RWPE1 (cell line): ENCODE measurements at regions not wholly inside any gene's neighbourhood (a gene's known extent, or its start where the extent isn't known, plus 50 kb on each side); places are given as distances from the start of the nearest gene placed in this dataset.

Source experiments
- CTCF ChIA-PET: fragments of 350-600 bp; sonication (Branson Sonifier 250); formaldehyde crosslinking; extraction: SDS; loops from one replicate; lab custom pipeline; 2021; lab: Yijun Ruan, JAX
- POLR2A ChIA-PET: fragments of 400-600 bp; formaldehyde crosslinking; extraction: SDS; loops from one replicate; lab custom pipeline; 2020; ENCODE audit warnings: antibody characterized with exemption; ENCODE audit not compliant: low non-redundant PET; lab: Yijun Ruan, JAX
- DNase-seq: peaks from one replicate; pipeline ENCODE4 v3.0.0; 2012; ENCODE audit warnings: low spot score
- H3K27ac ChIP-seq: fragments of 450-650 bp; 2 replicates; pipeline ENCODE4 v1.5.1; 2017
- TF ChIP-seq, protein P1 (sequence below): fragments of 450-650 bp; conservative IDR thresholded peaks from 2 replicates; pipeline ENCODE4 v1.5.1; 2017; ENCODE audit warnings: low read depth, mild to moderate bottlenecking

DNA sequence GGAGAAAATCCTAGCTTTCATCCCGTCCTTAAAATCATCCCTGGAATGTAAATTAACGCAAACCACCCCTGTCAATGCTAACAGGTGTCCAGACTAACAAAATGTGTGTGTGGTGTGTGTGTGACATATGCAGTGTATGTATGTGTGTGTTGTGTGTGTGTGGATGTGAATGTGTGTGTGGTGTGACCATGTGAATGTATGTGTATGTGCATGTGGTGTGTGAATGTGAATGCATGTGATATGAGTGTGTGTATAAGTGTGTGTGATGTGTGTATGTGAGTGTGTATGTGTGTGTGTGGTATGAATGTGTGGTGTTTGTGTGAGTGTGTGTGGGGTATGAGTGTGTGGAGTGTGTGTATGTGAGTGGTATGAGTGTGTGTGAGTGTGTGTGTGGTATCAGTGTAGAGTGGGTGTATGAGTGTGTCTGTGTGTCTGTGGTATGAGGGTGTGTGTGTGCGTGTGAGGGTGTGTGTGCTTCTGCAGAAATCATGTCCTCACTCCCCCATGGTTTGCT, 190.8 kb downstream of the TEX29 start:
- TF ChIP-seq, protein P1, sequence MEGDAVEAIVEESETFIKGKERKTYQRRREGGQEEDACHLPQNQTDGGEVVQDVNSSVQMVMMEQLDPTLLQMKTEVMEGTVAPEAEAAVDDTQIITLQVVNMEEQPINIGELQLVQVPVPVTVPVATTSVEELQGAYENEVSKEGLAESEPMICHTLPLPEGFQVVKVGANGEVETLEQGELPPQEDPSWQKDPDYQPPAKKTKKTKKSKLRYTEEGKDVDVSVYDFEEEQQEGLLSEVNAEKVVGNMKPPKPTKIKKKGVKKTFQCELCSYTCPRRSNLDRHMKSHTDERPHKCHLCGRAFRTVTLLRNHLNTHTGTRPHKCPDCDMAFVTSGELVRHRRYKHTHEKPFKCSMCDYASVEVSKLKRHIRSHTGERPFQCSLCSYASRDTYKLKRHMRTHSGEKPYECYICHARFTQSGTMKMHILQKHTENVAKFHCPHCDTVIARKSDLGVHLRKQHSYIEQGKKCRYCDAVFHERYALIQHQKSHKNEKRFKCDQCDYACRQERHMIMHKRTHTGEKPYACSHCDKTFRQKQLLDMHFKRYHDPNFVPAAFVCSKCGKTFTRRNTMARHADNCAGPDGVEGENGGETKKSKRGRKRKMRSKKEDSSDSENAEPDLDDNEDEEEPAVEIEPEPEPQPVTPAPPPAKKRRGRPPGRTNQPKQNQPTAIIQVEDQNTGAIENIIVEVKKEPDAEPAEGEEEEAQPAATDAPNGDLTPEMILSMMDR, result no peak
- no peak for DNase-seq
- CTCF ChIA-PET, result no interaction called here
- H3K27ac ChIP-seq, result no peak overlapping the region
- POLR2A ChIA-PET, result no interaction called here

DNA sequence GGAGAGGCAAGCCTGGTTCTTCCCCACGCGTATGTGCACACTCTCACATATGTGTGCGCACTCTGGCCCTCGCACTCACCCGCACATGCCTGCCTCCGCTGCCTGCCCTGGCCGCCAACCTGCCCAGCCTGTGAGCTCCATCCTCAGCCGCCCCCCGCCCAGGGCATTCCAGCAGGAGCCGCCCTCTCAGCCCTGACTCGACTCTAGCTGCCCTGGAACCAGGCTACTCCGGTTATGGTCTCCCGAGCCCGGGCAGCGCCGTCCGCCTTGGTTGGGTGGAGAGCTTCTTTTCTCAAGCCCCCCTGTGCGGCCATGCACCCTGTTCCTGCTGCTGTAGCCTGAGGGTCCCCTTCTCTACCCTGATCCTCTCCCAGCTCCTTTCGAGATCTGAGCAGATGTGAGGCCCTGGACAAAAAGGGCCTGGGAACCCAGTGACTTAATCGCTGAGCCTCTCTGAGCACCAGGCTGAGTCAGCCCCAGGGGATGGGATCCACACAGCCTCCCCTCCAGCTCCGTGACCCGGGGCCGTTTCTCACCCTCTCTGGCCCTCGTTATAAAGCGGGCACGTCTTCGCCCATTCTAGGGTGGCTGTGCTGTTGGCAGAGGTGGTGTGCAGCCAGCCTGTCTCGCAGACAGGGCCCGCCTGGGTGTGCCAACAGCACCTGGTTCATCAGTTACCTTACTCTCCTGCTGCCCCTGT, 191.5 kb downstream of the TEX29 start:
- no peak for DNase-seq
- TF ChIP-seq, protein P1, result no peak
- ChIA-PET POLR2A (no interaction called here), CTCF (no interaction called here)
- H3K27ac ChIP-seq, result no peak overlapping the region

DNA sequence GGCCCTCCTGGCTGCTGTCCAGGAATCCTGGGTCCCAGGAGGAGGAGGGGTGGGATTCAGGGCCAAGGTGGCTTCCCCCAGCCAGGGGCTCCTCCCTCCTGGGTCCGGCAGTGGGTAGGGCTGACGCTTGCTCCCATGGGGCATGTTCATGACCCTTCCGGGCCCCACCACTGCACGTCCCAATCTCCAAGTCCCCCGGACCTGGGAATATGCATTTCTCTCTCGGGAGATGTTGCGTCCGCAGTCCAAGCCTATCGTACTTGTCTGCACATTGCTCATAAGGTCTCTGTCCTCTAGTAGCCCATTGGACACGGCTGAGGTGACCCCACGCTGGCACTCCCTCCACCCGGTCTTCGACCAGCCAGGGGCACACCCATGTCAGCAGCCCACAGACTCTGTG, 192.3 kb downstream of the TEX29 start:
- ChIA-PET POLR2A (no interaction called here), CTCF (no interaction called here)
- H3K27ac ChIP-seq, result no peak overlapping the region
- DNase-seq, result no peak
- TF ChIP-seq, protein P1, result no peak

DNA sequence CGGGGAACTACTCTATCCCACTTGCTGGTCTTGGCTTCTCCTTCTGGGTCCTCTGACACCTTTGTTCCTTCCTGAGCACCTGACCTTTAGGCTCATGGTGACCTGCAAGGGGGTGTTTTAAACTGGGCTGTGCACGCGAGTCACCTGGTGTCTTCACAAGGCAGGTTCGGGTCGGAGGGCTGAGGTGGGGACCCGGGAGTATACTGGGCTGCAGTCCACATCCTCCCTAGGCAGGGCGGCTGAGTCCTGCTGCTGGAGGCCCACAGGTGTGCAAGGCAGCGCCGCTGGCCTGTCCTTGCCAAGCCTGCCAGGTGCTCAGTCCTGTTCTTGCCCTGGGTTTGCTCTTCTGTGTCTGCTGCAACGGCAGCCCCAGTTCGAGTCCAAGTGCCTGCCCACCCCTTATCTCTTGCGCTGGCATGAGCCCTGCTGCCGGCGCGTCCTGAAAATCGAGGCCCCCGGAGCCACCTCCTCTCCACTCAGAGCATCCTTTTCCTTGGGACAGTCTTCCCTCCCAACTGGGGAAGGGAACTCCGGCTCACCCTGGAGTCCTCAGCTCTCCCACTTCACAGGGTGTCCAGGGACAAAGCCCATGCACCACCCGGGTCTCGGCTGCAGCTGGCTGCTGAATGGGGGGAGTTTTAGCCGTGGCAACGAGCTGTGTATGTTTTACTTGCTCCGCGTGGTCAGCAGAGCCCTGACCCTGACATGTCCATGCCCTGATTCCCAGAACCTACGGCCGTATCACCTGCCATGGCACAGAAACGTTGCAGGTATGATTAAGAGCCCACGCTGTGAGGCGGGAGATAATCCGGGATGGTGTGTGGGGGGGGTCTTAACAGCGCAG, 193.5 kb downstream of the TEX29 start:
- POLR2A ChIA-PET, result no interaction called here

DNA sequence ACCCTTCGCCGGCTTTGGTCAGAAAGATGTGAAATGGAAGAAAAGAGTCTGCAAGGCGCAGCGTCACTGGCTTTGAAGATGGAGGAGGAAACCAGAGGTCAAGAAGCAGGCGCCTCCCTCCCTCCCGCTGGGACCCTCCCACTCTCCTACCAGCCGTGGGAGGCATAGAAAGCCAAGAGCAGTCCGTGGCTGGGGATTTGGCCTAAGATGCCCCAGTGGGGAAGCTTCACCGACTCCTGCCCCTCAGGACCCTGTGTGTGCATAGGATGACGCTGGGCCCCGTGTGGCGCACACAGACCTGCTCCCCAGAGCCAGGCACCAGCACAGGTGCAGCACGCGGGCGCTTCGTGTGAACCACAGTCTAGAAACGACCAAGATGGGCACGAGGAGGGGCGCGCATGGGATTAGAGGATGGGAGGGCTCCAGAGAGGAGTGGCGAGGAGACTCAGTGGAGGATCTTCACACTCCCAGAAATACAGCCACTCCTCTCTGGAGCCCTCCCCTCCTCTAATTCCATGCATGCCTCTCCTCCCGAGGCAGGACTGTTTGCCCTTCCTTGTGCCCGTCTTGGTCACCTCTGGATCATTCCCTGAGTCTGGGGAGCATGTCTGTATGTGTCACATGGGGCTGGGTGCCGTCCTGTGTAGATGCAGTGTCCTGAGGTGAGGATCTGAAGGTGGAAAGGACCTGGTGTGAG, 194.3 kb downstream of the TEX29 start:
- CTCF ChIA-PET, result no interaction called here
- POLR2A ChIA-PET, result no interaction called here
- no peak for DNase-seq
- TF ChIP-seq, protein P1, result no peak
- H3K27ac ChIP-seq, result no peak overlapping the region

More for the DNA sequence above, 193.5 kb downstream of the TEX29 start:
- TF ChIP-seq, protein P1, result no peak
- no peak overlapping the region for H3K27ac ChIP-seq
- CTCF ChIA-PET, result no interaction called here
- no peak for DNase-seq

DNA sequence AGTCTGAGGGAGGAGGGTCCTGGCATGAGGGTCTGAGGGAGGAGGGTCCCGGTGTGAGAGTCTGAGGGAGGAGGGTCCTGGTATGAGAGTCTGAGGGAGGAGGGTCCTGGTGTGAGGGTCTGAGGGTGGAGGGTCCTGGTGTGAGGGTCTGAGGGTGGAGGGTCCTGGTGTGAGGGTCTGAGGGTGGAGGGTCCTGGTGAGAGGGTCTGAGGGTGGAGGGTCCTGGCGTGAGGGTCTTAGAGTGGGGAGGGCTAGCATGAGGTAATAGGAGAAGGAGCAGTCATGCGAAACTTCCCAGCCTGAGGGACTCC, 194.8 kb downstream of the TEX29 start:
- ChIA-PET CTCF (interaction anchor here (0.6 to 1.5 kb wide), 2 partner anchors 600 to 929 kb away, joined by 3 to 7 read pairs; partner anchors contain the start of gene ANKRD10), POLR2A (no interaction called here)
- no peak overlapping the region for H3K27ac ChIP-seq
- DNase-seq, result no peak
- TF ChIP-seq, protein P1, result no peak
